ENCODE measurements at regions not wholly inside any gene's neighbourhood (a gene's known extent, or its start where the extent isn't known, plus 50 kb on each side); places are given as distances from the start of the nearest gene placed in this dataset.

DNA sequence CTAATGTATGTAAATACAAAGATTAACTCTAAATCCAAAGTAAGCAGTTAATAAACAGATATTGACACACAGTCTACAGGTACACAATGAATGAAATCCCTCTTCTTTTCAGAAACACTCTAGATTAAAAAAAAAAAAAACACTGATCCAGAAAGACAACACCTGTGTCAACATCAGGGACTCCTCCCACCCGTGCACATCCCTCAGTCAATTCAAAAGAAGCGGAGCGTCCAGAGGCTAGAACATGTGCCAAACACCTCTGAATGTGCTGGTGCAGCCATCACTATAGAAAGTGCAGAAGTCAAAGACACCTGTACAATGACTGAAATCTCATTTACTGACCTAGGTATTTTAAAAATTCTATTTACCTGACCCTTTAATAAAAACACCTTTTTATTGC is 622.6 kb upstream of the ID2 start (continued):
- no peak for TF ChIP-seq USF2 (IDR thresholded peaks at IDR 0.05)
- no peak for TF ChIP-seq JUN (IDR thresholded peaks at IDR 0.05)

DNA sequence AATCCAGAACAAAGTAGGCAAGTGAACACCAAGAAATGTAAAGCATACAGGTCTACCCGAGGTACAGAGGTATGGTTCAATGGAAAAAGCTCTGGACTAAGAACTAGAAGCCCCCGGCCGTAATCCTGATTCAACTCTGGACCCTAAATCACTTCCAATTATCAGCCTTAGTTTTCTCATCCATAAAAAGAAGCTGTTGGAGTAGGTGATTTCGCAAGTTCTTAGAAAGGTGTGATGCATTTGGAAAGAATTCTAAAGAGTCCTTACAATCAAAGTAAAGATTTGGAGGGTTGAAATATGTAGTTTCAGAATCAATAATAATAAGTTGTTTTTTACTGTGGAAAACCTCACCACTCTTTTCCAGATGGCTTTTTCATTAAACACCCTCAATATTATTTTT is 622.1 kb upstream of the ID2 start:
- no peak for DNase-seq (ENCODE audit: low read depth in 1 of 2, low spot score in 1 of 2)
- H3K4me2 ChIP-seq: no peak overlapping the region
- FAIRE-seq: no peak
- no peak overlapping the region for H3K27ac ChIP-seq
- TF ChIP-seq HOXB13 (CRISPR knock-in tag; IDR thresholded peaks at IDR 0.05; ENCODE audit: low read depth): no peak
- TF ChIP-seq ZNF302 (CRISPR knock-in tag; IDR thresholded peaks at IDR 0.05): no peak
- TF ChIP-seq, protein P1, sequence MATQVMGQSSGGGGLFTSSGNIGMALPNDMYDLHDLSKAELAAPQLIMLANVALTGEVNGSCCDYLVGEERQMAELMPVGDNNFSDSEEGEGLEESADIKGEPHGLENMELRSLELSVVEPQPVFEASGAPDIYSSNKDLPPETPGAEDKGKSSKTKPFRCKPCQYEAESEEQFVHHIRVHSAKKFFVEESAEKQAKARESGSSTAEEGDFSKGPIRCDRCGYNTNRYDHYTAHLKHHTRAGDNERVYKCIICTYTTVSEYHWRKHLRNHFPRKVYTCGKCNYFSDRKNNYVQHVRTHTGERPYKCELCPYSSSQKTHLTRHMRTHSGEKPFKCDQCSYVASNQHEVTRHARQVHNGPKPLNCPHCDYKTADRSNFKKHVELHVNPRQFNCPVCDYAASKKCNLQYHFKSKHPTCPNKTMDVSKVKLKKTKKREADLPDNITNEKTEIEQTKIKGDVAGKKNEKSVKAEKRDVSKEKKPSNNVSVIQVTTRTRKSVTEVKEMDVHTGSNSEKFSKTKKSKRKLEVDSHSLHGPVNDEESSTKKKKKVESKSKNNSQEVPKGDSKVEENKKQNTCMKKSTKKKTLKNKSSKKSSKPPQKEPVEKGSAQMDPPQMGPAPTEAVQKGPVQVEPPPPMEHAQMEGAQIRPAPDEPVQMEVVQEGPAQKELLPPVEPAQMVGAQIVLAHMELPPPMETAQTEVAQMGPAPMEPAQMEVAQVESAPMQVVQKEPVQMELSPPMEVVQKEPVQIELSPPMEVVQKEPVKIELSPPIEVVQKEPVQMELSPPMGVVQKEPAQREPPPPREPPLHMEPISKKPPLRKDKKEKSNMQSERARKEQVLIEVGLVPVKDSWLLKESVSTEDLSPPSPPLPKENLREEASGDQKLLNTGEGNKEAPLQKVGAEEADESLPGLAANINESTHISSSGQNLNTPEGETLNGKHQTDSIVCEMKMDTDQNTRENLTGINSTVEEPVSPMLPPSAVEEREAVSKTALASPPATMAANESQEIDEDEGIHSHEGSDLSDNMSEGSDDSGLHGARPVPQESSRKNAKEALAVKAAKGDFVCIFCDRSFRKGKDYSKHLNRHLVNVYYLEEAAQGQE (IDR thresholded peaks at IDR 0.05): no peak
- TF ChIP-seq, protein P2, sequence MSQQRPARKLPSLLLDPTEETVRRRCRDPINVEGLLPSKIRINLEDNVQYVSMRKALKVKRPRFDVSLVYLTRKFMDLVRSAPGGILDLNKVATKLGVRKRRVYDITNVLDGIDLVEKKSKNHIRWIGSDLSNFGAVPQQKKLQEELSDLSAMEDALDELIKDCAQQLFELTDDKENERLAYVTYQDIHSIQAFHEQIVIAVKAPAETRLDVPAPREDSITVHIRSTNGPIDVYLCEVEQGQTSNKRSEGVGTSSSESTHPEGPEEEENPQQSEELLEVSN (IDR thresholded peaks at IDR 0.05; ENCODE audit: borderline replicate concordance, low read depth): no peak
- no peak for TF ChIP-seq HOXB5 (CRISPR knock-in tag; IDR thresholded peaks at IDR 0.05)
- TF ChIP-seq EP300 (IDR thresholded peaks at IDR 0.05): no peak
- no peak for TF ChIP-seq FOSL2 (IDR thresholded peaks at IDR 0.05)
- TF ChIP-seq FOSL2 (CRISPR knock-in tag; IDR thresholded peaks at IDR 0.05): no peak
- no peak for TF ChIP-seq HDAC2 (IDR thresholded peaks at IDR 0.05)
- no peak for TF ChIP-seq NR3C1 (IDR thresholded peaks at IDR 0.05)
- no peaks in the 10 kb centered on the region for H3K4me1 ChIP-seq
- H3K9me3 ChIP-seq: peaks cover 4% of the 10 kb centered on the region; the same call in 1 of the 3 replicates
- CTCF ChIA-PET: no interaction called here
- no peak overlapping the region for H3K4me3 ChIP-seq
- 18% methylated on average over 4 of the region's 4 CpGs for WGBS (ENCODE audit: missing lambda C conversion rate)
- POLR2A ChIA-PET: no interaction called here
- no peak for ATAC-seq

DNA sequence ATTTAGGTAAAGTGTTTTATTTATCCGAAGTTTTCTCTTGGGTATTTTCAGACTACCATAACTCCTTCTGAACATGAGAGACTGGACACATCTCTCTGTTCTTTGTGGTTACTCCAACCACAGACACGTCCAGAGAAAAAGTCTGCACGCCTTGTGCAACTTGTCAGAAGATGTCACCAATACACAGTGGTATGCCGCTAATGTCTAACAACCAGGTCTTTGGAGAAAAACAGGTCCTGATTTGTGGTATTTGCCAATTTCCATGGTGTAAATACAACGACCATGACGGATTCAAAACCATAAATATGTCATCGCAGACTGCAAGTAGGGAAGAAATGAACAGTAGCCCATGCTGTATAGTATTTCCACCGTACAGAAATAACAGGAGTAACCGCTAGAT is 620.6 kb upstream of the ID2 start:
- Histone ChIP-seq H3K9me3 (peaks cover 4% of the 10 kb centered on the region; the same call in 1 of the 3 replicates), H3K4me1 (no peaks in the 10 kb centered on the region), H3K4me3 (no peak overlapping the region), H3K27ac (no peak overlapping the region), H3K4me2 (no peak overlapping the region)
- ATAC-seq: no peak
- no peak for DNase-seq (ENCODE audit: low read depth in 1 of 2, low spot score in 1 of 2)
- ChIA-PET POLR2A (no interaction called here), CTCF (no interaction called here)
- FAIRE-seq: no peak
- 62% methylated on average over 9 of the region's 9 CpGs for WGBS (ENCODE audit: missing lambda C conversion rate)
- TF ChIP-seq MYC (IDR thresholded peaks at IDR 0.05; ENCODE audit: borderline replicate concordance, low read length) (no peak), HOXB13 (CRISPR knock-in tag; IDR thresholded peaks at IDR 0.05; ENCODE audit: low read depth) (no peak), FOSL2 (IDR thresholded peaks at IDR 0.05) (no peak), FOSL2 (CRISPR knock-in tag; IDR thresholded peaks at IDR 0.05) (no peak), USF2 (IDR thresholded peaks at IDR 0.05) (no peak), FOXS1 (CRISPR knock-in tag; IDR thresholded peaks at IDR 0.05) (no peak), CBX2 (IDR thresholded peaks at IDR 0.05; ENCODE audit: borderline replicate concordance, low read depth) (no peak), SREBF2 (IDR thresholded peaks at IDR 0.05) (no peak), PHF8 (IDR thresholded peaks at IDR 0.05; ENCODE audit: borderline replicate concordance, low read depth) (no peak), MAZ (IDR thresholded peaks at IDR 0.05; ENCODE audit: borderline replicate concordance, low read depth, low read length) (no peak), TP53 (CRISPR knock-in tag; IDR thresholded peaks at IDR 0.05) (no peak), RARB (CRISPR knock-in tag; IDR thresholded peaks at IDR 0.05) (no peak), EP300 (IDR thresholded peaks at IDR 0.05) (no peak), SMC3 (IDR thresholded peaks at IDR 0.05) (no peak), NR3C1 (IDR thresholded peaks at IDR 0.05) (no peak), MAX (IDR thresholded peaks at IDR 0.05) (no peak), ZSCAN20 (CRISPR knock-in tag; IDR thresholded peaks at IDR 0.05) (no peak)
